GM12878 (cell line): ENCODE measurements at regions not wholly inside any gene's neighbourhood (a gene's known extent, or its start where the extent isn't known, plus 50 kb on each side); places are given as distances from the start of the nearest gene placed in this dataset.

Experiments used
- ATAC-seq: fragments of 200-7000 bp; cut with Tn5 transposase; 3 replicates; pipeline ENCODE4 v1.9.1; 2020; ENCODE audit warnings: mild to moderate bottlenecking, moderate library complexity
- BruUV-seq: library from RNA; stranded (reverse); fragments of 400-500 nt; replicated peaks from 2 replicates; lab custom pipeline; 2021; lab: Mats Ljungman, UMichigan
- CTCF ChIA-PET: fragments of 300-600 bp; sonication (Branson Sonifier 250); formaldehyde crosslinking; extraction: SDS; loops from one replicate; lab custom pipeline; 2021; ENCODE audit warnings: inconsistent platforms; lab: Yijun Ruan, JAX
- POLR2A ChIA-PET: fragments of 350-600 bp; formaldehyde crosslinking; extraction: SDS; loops from one replicate; lab custom pipeline; 2021; ENCODE audit warnings: inconsistent platforms; lab: Charles Lee
- RAD21 ChIA-PET: fragments of 300-600 bp; sonication (Branson Sonifier 250); formaldehyde crosslinking; loops from one replicate; lab custom pipeline; 2023; ENCODE audit warnings: antibody characterized with exemption; ENCODE audit not compliant: unreplicated experiment; lab: Charles Lee
- SMC1A ChIA-PET: fragments of 300-600 bp; sonication (Branson Sonifier 250); formaldehyde crosslinking; loops from one replicate; lab custom pipeline; 2023; ENCODE audit not compliant: unreplicated experiment, uncharacterized antibody; lab: Charles Lee
- DNase-seq: peaks from one replicate; pipeline ENCODE4 v3.0.0-alpha.2; 2011; ENCODE audit warnings: low read depth, low spot score
- FAIRE-seq: peaks from 3 replicates; lab custom pipeline; 2011; peaks lifted over from hg19 to GRCh38; lab: Jason Lieb, UNC
- H2AFZ ChIP-seq: 2 replicates; pipeline ENCODE4 v1.6.0; 2011; ENCODE audit warnings: low read depth, low read length, control low read depth; ENCODE audit not compliant: control insufficient read depth
- H3K27ac ChIP-seq: 2 replicates; pipeline ENCODE4 v1.5.1; 2011; ENCODE audit warnings: control low read depth; ENCODE audit not compliant: control insufficient read depth, insufficient read depth
- H3K27me3 ChIP-seq, 2 experiments: replicated peaks in 1 of 2; 2 replicates each; pipeline versions ENCODE4 v1.6.0 to v1.6.1; 2011; ENCODE audit warnings: low read length in 1 of 2; ENCODE audit not compliant: control insufficient read depth in 2 of 2, insufficient read depth in 2 of 2
- H3K36me3 ChIP-seq, 2 experiments: 2 replicates each; pipeline ENCODE4 v1.5.1; 2011; ENCODE audit warnings: low read length in 1 of 2; ENCODE audit not compliant: control insufficient read depth in 2 of 2, insufficient read depth in 2 of 2
- H3K4me1 ChIP-seq: 2 replicates; pipeline ENCODE4 v1.6.1; 2011; ENCODE audit warnings: mild to moderate bottlenecking, low read length, moderate library complexity, mixed read lengths; ENCODE audit not compliant: control insufficient read depth, insufficient read depth
- H3K4me2 ChIP-seq: 2 replicates; pipeline ENCODE4 v1.6.0; 2011; ENCODE audit warnings: control low read depth; ENCODE audit not compliant: control insufficient read depth, insufficient read depth
- H3K4me3 ChIP-seq: fragments of 200-600 bp; sonication (generic); 2 replicates; pipeline ENCODE4 v1.5.1; 2016
- H3K79me2 ChIP-seq: 2 replicates; pipeline ENCODE4 v1.6.0; 2011; ENCODE audit warnings: low read length; ENCODE audit not compliant: control insufficient read depth, insufficient read depth
- H3K9ac ChIP-seq: 2 replicates; pipeline ENCODE4 v1.8.0; 2011; ENCODE audit warnings: low read length, control low read depth, mixed read lengths; ENCODE audit not compliant: control insufficient read depth, insufficient read depth
- H3K9me3 ChIP-seq: replicated peaks from 3 replicates; pipeline ENCODE4 v1.5.1; 2011; ENCODE audit warnings: mild to moderate bottlenecking, low read length; ENCODE audit not compliant: control insufficient read depth, insufficient read depth
- H4K20me1 ChIP-seq: 2 replicates; pipeline ENCODE4 v1.6.0; 2011; ENCODE audit not compliant: control insufficient read depth, insufficient read depth
- EED ChIP-seq: sonication (generic); IDR thresholded peaks from 2 replicates; pipeline ENCODE4 v1.6.1; 2016; ENCODE audit warnings: antibody characterized with exemption, low read depth
- ESRRA ChIP-seq: IDR thresholded peaks from 2 replicates; pipeline ENCODE4 v1.6.1; 2012; ENCODE audit warnings: mild to moderate bottlenecking, low read length, improper control_type of control experiment
- HCFC1 ChIP-seq: fragments of 150-350 bp; IDR thresholded peaks from 2 replicates; pipeline ENCODE4 v1.6.1; 2014; ENCODE audit warnings: low read length
- IRF4 ChIP-seq: IDR thresholded peaks from 2 replicates; pipeline ENCODE4 v1.6.1; 2011; ENCODE audit warnings: low read depth, low read length
- KAT2A ChIP-seq: conservative IDR thresholded peaks from 2 replicates; pipeline ENCODE4 v1.6.1; 2011; ENCODE audit warnings: low read depth, low read length; ENCODE audit not compliant: control insufficient read depth
- KDM1A ChIP-seq: fragments of 200-600 bp; sonication (generic); IDR thresholded peaks from 2 replicates; pipeline ENCODE4 v1.6.1; 2016; ENCODE audit warnings: borderline replicate concordance
- MYB ChIP-seq: fragments of 150-350 bp; IDR thresholded peaks from 2 replicates; pipeline ENCODE4 v1.6.1; 2014; ENCODE audit warnings: mild to moderate bottlenecking, low read depth, low read length, borderline replicate concordance
- SMARCA5 ChIP-seq: fragments of 450-650 bp; IDR thresholded peaks from 2 replicates; pipeline ENCODE4 v1.6.1; 2017; ENCODE audit warnings: mild to moderate bottlenecking
- TAF1 ChIP-seq: IDR thresholded peaks from 2 replicates; pipeline ENCODE4 v1.6.1; 2011; ENCODE audit warnings: mild to moderate bottlenecking, low read depth, low read length, borderline replicate concordance
- TCF12 ChIP-seq: IDR thresholded peaks from 2 replicates; pipeline ENCODE4 v1.6.1; 2011; ENCODE audit warnings: low read depth, mild to moderate bottlenecking, low read length
- ZNF207 ChIP-seq: fragments of 450-650 bp; IDR thresholded peaks from 2 replicates; pipeline ENCODE4 v1.6.1; 2014; ENCODE audit warnings: antibody characterized with exemption, mild to moderate bottlenecking, borderline replicate concordance
- ZNF274 ChIP-seq: IDR thresholded peaks from one replicate; pipeline ENCODE4 v1.8.0; 2011; ENCODE audit not compliant: insufficient read length, insufficient read depth
- ZSCAN29 ChIP-seq: fragments of 450-650 bp; IDR thresholded peaks from 2 replicates; pipeline ENCODE4 v1.6.1; 2017; ENCODE audit warnings: mild to moderate bottlenecking, moderate library complexity
- WGBS: methylation state at CpG from one replicate; pipeline ENCODE4 v1.1.6; 2016; ENCODE audit warnings: low lambda C conversion rate; ENCODE audit not compliant: insufficient replicate concordance, insufficient coverage; ENCODE audit errors: missing lambda C conversion rate; 5-methylcytosine and 5-hydroxymethylcytosine counted together
- in situ Hi-C: fragments of 300-500 bp; cut with MboI; formaldehyde crosslinking; loops from 9 replicates; pipeline ENCODE4 v1.14.3; 2018; ENCODE audit warnings: mixed read lengths
- intact Hi-C: fragments of 100-400 bp; cut with micrococcal nuclease; formaldehyde crosslinking; loops from one replicate; pipeline ENCODE4 v1.14.2; 2022; ENCODE audit not compliant: unreplicated experiment
- TF ChIP-seq, protein P1 (sequence below): fragments of 450-650 bp; IDR thresholded peaks from 2 replicates; pipeline ENCODE4 v1.6.1; 2014; ENCODE audit warnings: mild to moderate bottlenecking
- TF ChIP-seq, protein P2 (sequence below): fragments of 450-650 bp; formaldehyde crosslinking; IDR thresholded peaks from 2 replicates; pipeline ENCODE4 v1.4.0; 2020; ENCODE audit warnings: mild to moderate bottlenecking, moderate library complexity

GRCh38 chr2:221779614-221780067 lies 207.5 kb upstream of the EPHA4 start:
- H3K27me3 ChIP-seq = no peaks in the 10 kb centered on the region
- TF ChIP-seq IRF4 (no peak), TCF12 (no peak), MYB (no peak), ZSCAN29 (no peak), ZNF274 (no peak)
- TF ChIP-seq, protein P1, sequence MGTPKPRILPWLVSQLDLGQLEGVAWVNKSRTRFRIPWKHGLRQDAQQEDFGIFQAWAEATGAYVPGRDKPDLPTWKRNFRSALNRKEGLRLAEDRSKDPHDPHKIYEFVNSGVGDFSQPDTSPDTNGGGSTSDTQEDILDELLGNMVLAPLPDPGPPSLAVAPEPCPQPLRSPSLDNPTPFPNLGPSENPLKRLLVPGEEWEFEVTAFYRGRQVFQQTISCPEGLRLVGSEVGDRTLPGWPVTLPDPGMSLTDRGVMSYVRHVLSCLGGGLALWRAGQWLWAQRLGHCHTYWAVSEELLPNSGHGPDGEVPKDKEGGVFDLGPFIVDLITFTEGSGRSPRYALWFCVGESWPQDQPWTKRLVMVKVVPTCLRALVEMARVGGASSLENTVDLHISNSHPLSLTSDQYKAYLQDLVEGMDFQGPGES = no peak
- TF ChIP-seq, all 136 proteins: peak for 0
- no TSS peak for BruUV-seq
- ChIA-PET SMC1A (no interaction called here), CTCF (no interaction called here), POLR2A (no interaction called here), RAD21 (no interaction called here)
- Histone ChIP-seq H3K9me3 (no peaks in the 10 kb centered on the region), H3K9ac (no peak overlapping the region), H3K27ac (no peak overlapping the region), H3K4me3 (no peak overlapping the region), H3K79me2 (no peaks in the 10 kb centered on the region), H4K20me1 (no peaks in the 10 kb centered on the region), H3K4me1 (no peaks in the 10 kb centered on the region), H3K4me2 (no peak overlapping the region), H3K36me3 (no peaks in the 10 kb centered on the region), H2AFZ (no peak overlapping the region)
- FAIRE-seq (no peak), DNase-seq (no peak), ATAC-seq (no peak)
- in situ Hi-C loops (no loop called here), intact Hi-C loops (no loop called here)
- 24% methylated on average over 4 of the region's 4 CpGs for WGBS

DNA sequence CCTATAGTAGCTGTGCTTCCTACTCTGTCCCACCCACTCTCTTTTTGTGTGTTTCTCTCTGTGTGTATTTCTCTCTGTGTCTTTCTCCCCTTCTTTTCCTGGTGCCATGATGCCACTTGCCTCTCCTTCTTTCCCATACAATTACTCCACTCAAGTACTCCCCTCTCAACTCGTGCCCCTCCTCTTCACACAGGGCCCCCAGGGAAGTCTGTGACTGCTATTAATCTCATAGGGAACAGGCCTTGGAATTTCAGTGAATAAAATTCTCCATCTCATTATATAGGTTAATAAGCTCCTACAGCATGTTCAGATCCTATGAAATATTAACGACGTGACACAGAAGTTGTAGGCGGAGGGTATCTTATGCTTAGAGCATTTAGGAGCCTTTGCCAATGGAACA lies 205.9 kb upstream of the EPHA4 start:
- POLR2A ChIA-PET = no interaction called here
- no peak for ATAC-seq
- H3K79me2 ChIP-seq = no peaks in the 10 kb centered on the region
- no peaks in the 10 kb centered on the region for H4K20me1 ChIP-seq
- H3K4me3 ChIP-seq = no peak overlapping the region
- H3K27me3 ChIP-seq = no peaks in the 10 kb centered on the region
- no peak overlapping the region for H3K4me2 ChIP-seq
- intact Hi-C loops = no loop called here
- CTCF ChIA-PET = no interaction called here
- RAD21 ChIA-PET = no interaction called here
- in situ Hi-C loops = no loop called here
- H2AFZ ChIP-seq = no peak overlapping the region
- H3K9ac ChIP-seq = no peak overlapping the region
- 64% methylated on average over 4 of the region's 4 CpGs for WGBS
- FAIRE-seq = no peak
- H3K36me3 ChIP-seq = no peaks in the 10 kb centered on the region
- H3K9me3 ChIP-seq = no peaks in the 10 kb centered on the region
- SMC1A ChIA-PET = no interaction called here
- no TSS peak for BruUV-seq
- no peaks in the 10 kb centered on the region for H3K4me1 ChIP-seq
- H3K27ac ChIP-seq = no peak overlapping the region
- no peak for DNase-seq
- TF ChIP-seq IRF4 (no peak), TAF1 (no peak), KDM1A (no peak), HCFC1 (no peak), ZNF207 (no peak), KAT2A (no peak), ESRRA (no peak), SMARCA5 (no peak), EED (no peak)
- TF ChIP-seq, protein P2, sequence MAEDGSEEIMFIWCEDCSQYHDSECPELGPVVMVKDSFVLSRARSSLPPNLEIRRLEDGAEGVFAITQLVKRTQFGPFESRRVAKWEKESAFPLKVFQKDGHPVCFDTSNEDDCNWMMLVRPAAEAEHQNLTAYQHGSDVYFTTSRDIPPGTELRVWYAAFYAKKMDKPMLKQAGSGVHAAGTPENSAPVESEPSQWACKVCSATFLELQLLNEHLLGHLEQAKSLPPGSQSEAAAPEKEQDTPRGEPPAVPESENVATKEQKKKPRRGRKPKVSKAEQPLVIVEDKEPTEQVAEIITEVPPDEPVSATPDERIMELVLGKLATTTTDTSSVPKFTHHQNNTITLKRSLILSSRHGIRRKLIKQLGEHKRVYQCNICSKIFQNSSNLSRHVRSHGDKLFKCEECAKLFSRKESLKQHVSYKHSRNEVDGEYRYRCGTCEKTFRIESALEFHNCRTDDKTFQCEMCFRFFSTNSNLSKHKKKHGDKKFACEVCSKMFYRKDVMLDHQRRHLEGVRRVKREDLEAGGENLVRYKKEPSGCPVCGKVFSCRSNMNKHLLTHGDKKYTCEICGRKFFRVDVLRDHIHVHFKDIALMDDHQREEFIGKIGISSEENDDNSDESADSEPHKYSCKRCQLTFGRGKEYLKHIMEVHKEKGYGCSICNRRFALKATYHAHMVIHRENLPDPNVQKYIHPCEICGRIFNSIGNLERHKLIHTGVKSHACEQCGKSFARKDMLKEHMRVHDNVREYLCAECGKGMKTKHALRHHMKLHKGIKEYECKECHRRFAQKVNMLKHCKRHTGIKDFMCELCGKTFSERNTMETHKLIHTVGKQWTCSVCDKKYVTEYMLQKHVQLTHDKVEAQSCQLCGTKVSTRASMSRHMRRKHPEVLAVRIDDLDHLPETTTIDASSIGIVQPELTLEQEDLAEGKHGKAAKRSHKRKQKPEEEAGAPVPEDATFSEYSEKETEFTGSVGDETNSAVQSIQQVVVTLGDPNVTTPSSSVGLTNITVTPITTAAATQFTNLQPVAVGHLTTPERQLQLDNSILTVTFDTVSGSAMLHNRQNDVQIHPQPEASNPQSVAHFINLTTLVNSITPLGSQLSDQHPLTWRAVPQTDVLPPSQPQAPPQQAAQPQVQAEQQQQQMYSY (CRISPR knock-in tag) = no peak
